ENCODE measurements at regions not wholly inside any gene's neighbourhood (a gene's known extent, or its start where the extent isn't known, plus 50 kb on each side); places are given as distances from the start of the nearest gene placed in this dataset.

DNA sequence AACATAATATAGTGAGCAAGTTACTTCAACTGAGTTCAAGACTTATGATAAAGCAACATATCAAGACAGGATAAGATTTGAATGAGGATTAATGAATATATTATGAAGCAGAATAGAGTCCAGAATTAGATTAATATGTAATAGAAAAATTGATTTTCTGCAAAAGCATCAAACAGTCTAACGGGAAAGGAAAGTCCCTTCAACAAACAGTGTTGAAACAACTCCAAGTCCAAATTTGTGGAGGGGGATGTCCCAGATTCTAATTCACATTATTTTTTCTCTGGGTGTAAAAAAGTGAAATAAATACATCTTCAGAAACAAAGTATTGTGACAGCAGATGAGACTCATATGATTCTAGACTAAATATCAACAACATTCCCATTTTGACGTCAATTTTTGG, 289.7 kb downstream of the C6orf118 start:
- Histone ChIP-seq H3K9ac (ENCODE audit: low read length) (no peak overlapping the region), H3K27ac (ENCODE audit: low read length) (no peak overlapping the region), H3K79me2 (ENCODE audit: low read length) (no peaks in the 10 kb centered on the region), H3K36me3 (replicated peaks; ENCODE audit: insufficient read depth, low read length) (no peaks in the 10 kb centered on the region), H3K9me2 (replicated peaks; ENCODE audit: insufficient read depth, low read length) (no peaks in the 10 kb centered on the region), H3K4me2 (ENCODE audit: low read depth, low read length) (no peak overlapping the region), H3K4me1 (ENCODE audit: low read length) (peaks cover 3% of the 10 kb centered on the region; the same call in 1 of the 2 replicates), H4K20me1 (ENCODE audit: insufficient read depth, low read length) (no peaks in the 10 kb centered on the region), H3F3A (ENCODE audit: insufficient read depth, low read length) (no peaks in the 10 kb centered on the region), H3K27me3 (replicated peaks; ENCODE audit: insufficient read depth, low read length) (no peaks in the 10 kb centered on the region), H2AFZ (ENCODE audit: low read length) (no peak overlapping the region), H3K4me3 (ENCODE audit: low read length) (no peak overlapping the region), H3K9me3 (replicated peaks; ENCODE audit: insufficient read depth, low read length) (no peaks in the 10 kb centered on the region)
- TF ChIP-seq, protein P1, sequence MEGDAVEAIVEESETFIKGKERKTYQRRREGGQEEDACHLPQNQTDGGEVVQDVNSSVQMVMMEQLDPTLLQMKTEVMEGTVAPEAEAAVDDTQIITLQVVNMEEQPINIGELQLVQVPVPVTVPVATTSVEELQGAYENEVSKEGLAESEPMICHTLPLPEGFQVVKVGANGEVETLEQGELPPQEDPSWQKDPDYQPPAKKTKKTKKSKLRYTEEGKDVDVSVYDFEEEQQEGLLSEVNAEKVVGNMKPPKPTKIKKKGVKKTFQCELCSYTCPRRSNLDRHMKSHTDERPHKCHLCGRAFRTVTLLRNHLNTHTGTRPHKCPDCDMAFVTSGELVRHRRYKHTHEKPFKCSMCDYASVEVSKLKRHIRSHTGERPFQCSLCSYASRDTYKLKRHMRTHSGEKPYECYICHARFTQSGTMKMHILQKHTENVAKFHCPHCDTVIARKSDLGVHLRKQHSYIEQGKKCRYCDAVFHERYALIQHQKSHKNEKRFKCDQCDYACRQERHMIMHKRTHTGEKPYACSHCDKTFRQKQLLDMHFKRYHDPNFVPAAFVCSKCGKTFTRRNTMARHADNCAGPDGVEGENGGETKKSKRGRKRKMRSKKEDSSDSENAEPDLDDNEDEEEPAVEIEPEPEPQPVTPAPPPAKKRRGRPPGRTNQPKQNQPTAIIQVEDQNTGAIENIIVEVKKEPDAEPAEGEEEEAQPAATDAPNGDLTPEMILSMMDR (IDR thresholded peaks at IDR 0.05; ENCODE audit: low read length), result no peak
- no peak for TF ChIP-seq EZH2phosphoT487 (IDR thresholded peaks at IDR 0.05; ENCODE audit: low read length)
- DNase-seq, result no peak

DNA sequence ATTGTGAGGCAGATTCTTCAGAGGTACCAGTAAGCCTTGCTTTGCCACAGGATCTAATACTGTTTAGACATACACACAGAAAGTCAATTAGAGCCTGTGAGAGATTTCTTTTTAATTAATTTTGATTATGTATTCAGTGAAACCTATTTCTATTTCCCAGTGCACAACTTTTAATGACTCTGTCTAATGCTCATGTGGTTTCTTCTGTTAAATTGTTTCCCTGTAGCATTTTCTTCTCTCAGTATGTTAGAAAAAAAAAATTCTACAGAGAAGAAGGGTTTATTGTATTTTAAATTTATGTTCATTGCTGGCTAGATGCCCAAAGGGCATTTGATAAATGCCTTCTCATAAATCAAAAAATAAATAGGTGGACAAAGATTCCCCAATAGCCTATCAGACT, 293.7 kb downstream of the C6orf118 start:
- no peak for DNase-seq
- Histone ChIP-seq H3K4me2 (ENCODE audit: low read depth, low read length) (no peak overlapping the region), H2AFZ (ENCODE audit: low read length) (no peak overlapping the region), H3K9me2 (replicated peaks; ENCODE audit: insufficient read depth, low read length) (no peaks in the 10 kb centered on the region), H3K36me3 (replicated peaks; ENCODE audit: insufficient read depth, low read length) (no peaks in the 10 kb centered on the region), H3F3A (ENCODE audit: insufficient read depth, low read length) (peaks cover 4% of the 10 kb centered on the region), H3K27ac (ENCODE audit: low read length) (no peak overlapping the region), H3K4me1 (ENCODE audit: low read length) (peaks cover 26% of the 10 kb centered on the region), H3K27me3 (replicated peaks; ENCODE audit: insufficient read depth, low read length) (no peaks in the 10 kb centered on the region), H3K79me2 (ENCODE audit: low read length) (no peaks in the 10 kb centered on the region), H3K9me3 (replicated peaks; ENCODE audit: insufficient read depth, low read length) (no peaks in the 10 kb centered on the region), H3K9ac (ENCODE audit: low read length) (no peak overlapping the region), H4K20me1 (ENCODE audit: insufficient read depth, low read length) (no peaks in the 10 kb centered on the region), H3K4me3 (ENCODE audit: low read length) (no peak overlapping the region)
- TF ChIP-seq, protein P1 (IDR thresholded peaks at IDR 0.05; ENCODE audit: low read length), result no peak
- TF ChIP-seq EZH2 (optimal IDR thresholded peaks at IDR 0.05; ENCODE audit: low read depth, low read length), result no peak

DNA sequence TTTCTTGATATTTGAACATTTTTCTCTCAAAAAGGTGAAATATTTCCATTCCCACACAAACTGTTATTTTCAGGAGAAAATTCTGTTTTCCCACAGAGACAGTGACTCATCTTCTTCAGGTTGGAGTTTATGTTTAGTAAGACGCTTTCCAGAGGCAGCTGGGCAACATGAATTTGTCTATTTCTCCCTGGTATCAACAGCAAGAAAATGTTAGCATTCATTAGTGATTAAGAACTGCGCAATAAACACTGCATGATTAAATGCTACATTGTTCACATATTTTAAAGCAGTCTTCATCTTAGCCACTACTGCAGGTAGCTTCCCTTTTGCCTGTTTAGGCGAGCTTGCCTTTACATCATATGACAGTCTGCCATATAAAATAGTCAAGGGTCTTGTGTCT, 295.7 kb downstream of the C6orf118 start:
- DNase-seq, result no peak
- H3F3A ChIP-seq (ENCODE audit: insufficient read depth, low read length), result peaks cover 4% of the 10 kb centered on the region
- H3K27ac ChIP-seq (ENCODE audit: low read length), result peak overlapping the region; percentile 63; the same call in 1 of the 2 replicates
- no peaks in the 10 kb centered on the region for H3K27me3 ChIP-seq (replicated peaks; ENCODE audit: insufficient read depth, low read length)
- no peak overlapping the region for H2AFZ ChIP-seq (ENCODE audit: low read length)
- H3K4me1 ChIP-seq (ENCODE audit: low read length), result peaks cover 26% of the 10 kb centered on the region
- no peaks in the 10 kb centered on the region for H3K9me3 ChIP-seq (replicated peaks; ENCODE audit: insufficient read depth, low read length)
- H3K79me2 ChIP-seq (ENCODE audit: low read length), result no peaks in the 10 kb centered on the region
- no peak overlapping the region for H3K4me3 ChIP-seq (ENCODE audit: low read length)
- H4K20me1 ChIP-seq (ENCODE audit: insufficient read depth, low read length), result no peaks in the 10 kb centered on the region
- no peaks in the 10 kb centered on the region for H3K36me3 ChIP-seq (replicated peaks; ENCODE audit: insufficient read depth, low read length)
- peak overlapping the region; percentile 52; the same call in 1 of the 2 replicates for H3K4me2 ChIP-seq (ENCODE audit: low read depth, low read length)
- no peak for TF ChIP-seq EZH2 (optimal IDR thresholded peaks at IDR 0.05; ENCODE audit: low read depth, low read length)
- no peak for TF ChIP-seq EZH2phosphoT487 (IDR thresholded peaks at IDR 0.05; ENCODE audit: low read length)
- TF ChIP-seq, protein P1 (IDR thresholded peaks at IDR 0.05; ENCODE audit: low read length), result no peak
- H3K9me2 ChIP-seq (replicated peaks; ENCODE audit: insufficient read depth, low read length), result no peaks in the 10 kb centered on the region
- no peak overlapping the region for H3K9ac ChIP-seq (ENCODE audit: low read length)

Data from MM.1S (cell line).